ENCODE measurements at regions not wholly inside any gene's neighbourhood (a gene's known extent, or its start where the extent isn't known, plus 50 kb on each side); places are given as distances from the start of the nearest gene placed in this dataset.
"Not testable (repeated sequence)": the region's sequence is repeated elsewhere in the genome, so short reads cannot be mapped to it uniquely, and the experiment has no call there.

DNA sequence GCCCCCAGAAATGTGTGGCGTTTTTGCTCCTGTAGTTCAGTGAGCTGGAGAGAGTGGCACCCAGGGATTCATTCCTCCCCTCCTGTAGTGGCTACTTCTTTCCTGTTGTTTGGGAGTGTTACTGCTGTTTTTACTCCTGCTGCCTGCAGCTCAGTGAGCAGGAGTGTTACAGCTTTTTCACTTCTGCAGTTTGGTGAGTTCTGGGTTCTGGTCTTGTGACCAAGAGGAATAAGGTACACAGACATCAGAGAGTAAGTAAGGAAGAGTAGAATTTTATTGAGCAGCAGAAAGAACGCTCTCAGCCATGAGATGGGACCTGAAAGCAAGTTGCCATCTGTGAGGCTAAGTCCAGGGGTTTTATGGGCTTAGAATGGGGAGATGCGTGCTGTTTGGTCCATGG, 966.3 kb upstream of the CITED2 start:
- in situ Hi-C loops (cut with HindIII; ENCODE audit: low pct_unique_long_range_greater_than_20kb, low sequenced_read_pairs) = no loop called here
- no peak for TF ChIP-seq JUND (IDR thresholded peaks at IDR 0.05; ENCODE audit: low read depth)
- DNase-seq (ENCODE audit: low read depth in 1 of 2, low spot score in 1 of 2) = no peak

DNA sequence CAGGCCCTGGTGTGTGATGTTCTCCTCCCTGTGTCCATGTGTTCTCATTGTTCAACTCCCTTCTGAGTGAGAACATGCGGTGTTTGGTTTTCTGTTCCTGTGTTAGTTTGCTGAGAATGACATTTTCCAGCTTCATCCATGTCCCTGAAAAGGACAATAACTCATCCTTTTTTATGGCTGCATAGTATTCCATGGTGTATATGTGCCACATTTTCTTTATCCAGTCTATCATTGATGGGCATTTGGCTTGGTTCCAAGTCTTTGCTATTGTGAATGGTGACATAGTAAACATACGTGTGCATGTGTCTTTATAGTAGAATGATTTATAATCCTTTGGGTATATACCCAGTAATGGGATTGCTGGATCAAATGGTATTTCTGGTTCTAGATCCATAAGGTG, 964.6 kb upstream of the CITED2 start:
- DNase-seq (ENCODE audit: low read depth in 1 of 2, low spot score in 1 of 2); in situ Hi-C loops (cut with HindIII; ENCODE audit: low pct_unique_long_range_greater_than_20kb, low sequenced_read_pairs): not testable (repeated sequence)

DNA sequence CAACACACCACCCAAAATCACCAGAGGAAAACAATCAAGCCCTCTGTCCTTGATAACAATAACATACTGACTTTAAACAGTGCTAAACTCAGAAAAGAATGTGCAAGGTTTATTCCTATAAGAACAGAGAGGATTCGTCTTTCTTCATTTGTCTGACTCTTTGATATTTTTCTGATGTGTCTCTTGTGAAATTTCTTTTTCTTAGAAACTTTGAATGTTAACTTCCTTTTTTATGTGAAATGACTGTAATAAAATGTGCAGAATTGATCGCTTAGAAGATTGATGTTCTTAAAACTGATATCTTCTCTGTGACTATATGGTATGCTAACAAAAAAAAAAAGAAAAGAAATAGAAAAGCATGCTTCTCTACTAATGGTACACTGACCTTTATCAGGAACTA, 947.4 kb upstream of the CITED2 start:
- DNase-seq (ENCODE audit: low read depth in 1 of 2, low spot score in 1 of 2) = no peak
- in situ Hi-C loops (cut with HindIII; ENCODE audit: low pct_unique_long_range_greater_than_20kb, low sequenced_read_pairs) = no loop called here
- no peak for TF ChIP-seq JUND (IDR thresholded peaks at IDR 0.05; ENCODE audit: low read depth)

DNA sequence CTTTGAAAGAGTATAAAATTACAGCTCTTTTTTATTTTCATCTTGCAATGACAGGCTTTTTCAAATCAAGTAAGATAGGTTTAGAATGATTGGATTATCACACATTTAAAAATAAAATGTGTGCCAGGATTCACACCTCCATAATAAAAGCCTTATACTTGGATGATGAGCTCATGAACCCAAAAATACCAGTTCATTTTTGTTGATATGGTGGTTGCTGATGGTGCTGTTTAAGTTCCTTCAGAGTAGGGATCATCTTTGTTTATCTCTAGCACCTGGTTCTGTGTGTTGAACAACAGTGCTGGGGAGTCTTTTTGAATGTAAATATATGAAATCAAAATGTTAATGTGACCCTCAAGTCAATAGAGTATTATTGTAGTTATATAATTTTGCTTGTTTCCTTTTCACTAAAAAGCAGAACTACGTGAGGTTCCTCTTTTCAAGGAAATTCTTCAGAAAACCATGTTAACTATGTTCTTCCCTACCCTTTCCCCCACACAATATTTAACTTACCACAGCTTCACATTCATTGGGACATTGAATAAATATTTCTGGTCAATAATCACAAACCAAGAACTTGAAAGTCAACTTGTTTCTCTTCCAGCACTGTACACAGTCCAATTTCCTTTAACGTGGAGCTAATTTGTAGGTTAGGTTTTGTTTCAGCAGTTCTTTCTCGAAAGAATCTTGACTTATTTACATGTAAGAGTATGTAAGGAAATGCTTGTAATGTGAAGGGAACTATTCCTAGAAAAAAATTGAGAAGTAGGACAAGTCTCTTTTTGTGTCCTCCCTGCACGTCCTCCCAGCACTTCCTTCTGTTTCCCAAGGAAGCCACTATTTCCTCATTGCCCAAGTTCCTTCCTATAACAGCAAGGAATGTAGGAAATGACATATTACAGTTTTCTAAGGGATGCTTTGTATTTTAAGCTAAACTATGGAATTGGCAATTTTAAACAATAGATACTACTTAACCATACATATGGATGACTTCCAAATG, 945.9 kb upstream of the CITED2 start:
- in situ Hi-C loops (cut with HindIII; ENCODE audit: low pct_unique_long_range_greater_than_20kb, low sequenced_read_pairs) = no loop called here
- peak in 1 of 2 experiments; percentile 37 for DNase-seq (ENCODE audit: low read depth in 1 of 2, low spot score in 1 of 2)
- TF ChIP-seq JUND (IDR thresholded peaks at IDR 0.05; ENCODE audit: low read depth) = no peak

DNA sequence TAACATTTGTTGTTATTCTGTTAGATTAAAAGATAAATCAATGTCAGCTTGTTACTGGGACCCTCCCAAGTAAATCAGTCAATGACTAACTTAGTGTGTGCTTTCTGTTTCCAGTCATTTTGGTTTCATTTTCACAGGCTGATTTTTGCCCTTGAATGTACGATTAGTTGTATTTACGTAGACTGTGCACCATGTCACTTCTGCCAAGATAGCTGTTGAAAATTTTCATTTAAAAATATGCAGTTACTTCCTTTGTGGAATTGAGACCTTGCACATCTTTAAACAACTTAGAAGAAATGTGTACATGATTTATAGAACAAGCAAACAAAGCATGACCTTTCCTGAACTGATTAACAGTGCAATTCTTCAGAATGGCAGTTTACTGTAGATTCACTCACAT, 944.8 kb upstream of the CITED2 start:
- no peak for DNase-seq (ENCODE audit: low read depth in 1 of 2, low spot score in 1 of 2)
- no peak for TF ChIP-seq JUND (IDR thresholded peaks at IDR 0.05; ENCODE audit: low read depth)
- in situ Hi-C loops (cut with HindIII; ENCODE audit: low pct_unique_long_range_greater_than_20kb, low sequenced_read_pairs) = no loop called here

DNA sequence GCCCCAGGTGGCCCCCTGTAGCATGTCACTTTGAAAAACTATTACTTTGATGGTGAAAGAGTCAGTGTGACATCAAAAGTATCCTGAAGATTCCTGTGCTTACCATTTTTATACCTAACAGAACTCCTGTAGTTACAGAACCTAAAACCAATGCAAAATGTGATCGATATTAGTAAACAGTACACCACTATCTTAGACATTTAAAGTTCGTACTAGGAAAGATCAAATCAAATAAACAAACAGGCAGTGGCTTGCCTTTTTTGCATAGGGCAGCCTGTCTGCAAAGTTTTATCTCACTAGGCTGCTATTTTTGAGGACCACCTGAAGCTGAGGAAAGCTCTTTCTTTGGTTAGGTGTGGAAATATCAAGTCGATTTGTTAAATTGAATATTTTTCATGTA, 944.0 kb upstream of the CITED2 start:
- in situ Hi-C loops (cut with HindIII; ENCODE audit: low pct_unique_long_range_greater_than_20kb, low sequenced_read_pairs) = no loop called here
- no peak for DNase-seq (ENCODE audit: low read depth in 1 of 2, low spot score in 1 of 2)
- no peak for TF ChIP-seq JUND (IDR thresholded peaks at IDR 0.05; ENCODE audit: low read depth)

DNA sequence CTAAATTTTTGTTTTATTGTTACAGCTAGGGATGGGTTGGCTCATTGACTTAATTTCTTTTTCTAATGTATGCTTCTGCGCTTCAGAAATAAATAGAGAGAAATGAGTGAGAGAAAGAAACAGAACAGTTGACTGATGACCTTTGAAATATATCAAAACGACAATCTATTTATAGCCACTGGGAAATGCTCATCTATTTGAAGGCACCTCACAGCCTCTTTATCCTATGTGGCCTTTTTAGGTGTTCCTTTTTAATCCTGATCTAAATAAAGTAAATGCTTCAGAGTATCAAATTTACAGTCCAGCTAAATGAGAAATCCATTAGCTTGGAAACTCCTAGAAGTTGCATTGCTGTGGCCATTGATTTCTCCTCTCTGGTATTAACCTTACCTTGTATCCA, 943.5 kb upstream of the CITED2 start:
- no peak for DNase-seq (ENCODE audit: low read depth in 1 of 2, low spot score in 1 of 2)
- no peak for TF ChIP-seq JUND (IDR thresholded peaks at IDR 0.05; ENCODE audit: low read depth)
- in situ Hi-C loops (cut with HindIII; ENCODE audit: low pct_unique_long_range_greater_than_20kb, low sequenced_read_pairs) = no loop called here

DNA sequence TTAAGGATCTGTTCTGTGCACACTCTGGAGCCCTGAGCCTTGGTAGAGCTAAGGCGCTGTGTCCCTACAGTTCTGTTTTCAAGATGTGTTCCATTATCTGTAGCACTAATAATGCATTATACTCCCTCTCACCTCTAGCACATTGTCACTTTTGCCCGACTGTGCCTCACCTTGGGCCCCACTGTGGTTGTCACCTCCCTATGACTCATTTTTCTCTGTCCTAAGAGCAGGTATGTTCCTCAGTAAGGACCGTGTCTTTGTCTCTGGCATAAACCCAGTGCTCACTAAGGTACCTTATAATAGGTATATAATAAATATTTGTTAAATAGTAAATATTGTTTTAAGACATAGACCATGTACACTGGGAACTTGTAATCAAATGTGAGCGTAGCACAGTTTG, 942.5 kb upstream of the CITED2 start:
- TF ChIP-seq JUND (IDR thresholded peaks at IDR 0.05; ENCODE audit: low read depth) = no peak
- DNase-seq (ENCODE audit: low read depth in 1 of 2, low spot score in 1 of 2) = no peak
- in situ Hi-C loops (cut with HindIII; ENCODE audit: low pct_unique_long_range_greater_than_20kb, low sequenced_read_pairs) = no loop called here

DNA sequence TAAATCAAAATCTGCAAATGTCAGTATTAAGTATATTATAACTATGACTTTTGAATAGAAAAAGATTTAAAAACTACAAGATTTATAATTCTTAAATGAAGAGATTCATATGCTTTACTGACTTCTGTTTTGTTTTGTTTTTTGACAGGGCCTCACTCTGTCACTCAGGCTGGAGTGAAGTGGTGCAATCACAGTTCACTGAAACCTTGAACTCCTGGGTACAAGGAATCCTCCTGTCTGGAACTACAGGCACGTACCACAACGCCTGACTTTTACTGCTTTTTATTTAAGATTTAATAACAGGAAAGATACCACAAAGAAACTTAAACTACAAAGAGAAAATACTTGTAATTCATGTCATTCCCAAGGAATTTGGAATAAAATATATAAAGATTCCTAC, 940.2 kb upstream of the CITED2 start:
- in situ Hi-C loops (cut with HindIII; ENCODE audit: low pct_unique_long_range_greater_than_20kb, low sequenced_read_pairs) = no loop called here
- no peak for TF ChIP-seq JUND (IDR thresholded peaks at IDR 0.05; ENCODE audit: low read depth)
- DNase-seq (ENCODE audit: low read depth in 1 of 2, low spot score in 1 of 2) = no peak

DNA sequence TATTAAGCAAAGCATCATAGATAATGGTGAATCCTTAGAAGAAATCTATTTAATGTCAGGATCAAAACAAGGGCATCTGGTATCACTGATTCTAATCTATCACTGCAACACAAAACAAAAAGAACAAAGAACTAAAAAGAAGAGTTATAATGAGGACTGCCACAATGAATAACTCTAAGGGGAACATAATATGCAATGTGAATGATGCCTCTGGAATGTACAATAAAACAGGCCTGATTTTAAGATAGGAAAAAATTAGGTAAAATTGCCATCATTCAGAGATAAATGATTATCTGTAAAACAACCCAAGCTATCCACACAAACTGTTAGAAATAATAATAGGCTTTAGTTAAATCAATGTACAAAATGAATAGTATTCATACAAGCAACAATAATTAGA, 936.7 kb upstream of the CITED2 start:
- DNase-seq (ENCODE audit: low read depth in 1 of 2, low spot score in 1 of 2) = no peak
- TF ChIP-seq JUND (IDR thresholded peaks at IDR 0.05; ENCODE audit: low read depth) = no peak
- in situ Hi-C loops (cut with HindIII; ENCODE audit: low pct_unique_long_range_greater_than_20kb, low sequenced_read_pairs) = no loop called here

DNA sequence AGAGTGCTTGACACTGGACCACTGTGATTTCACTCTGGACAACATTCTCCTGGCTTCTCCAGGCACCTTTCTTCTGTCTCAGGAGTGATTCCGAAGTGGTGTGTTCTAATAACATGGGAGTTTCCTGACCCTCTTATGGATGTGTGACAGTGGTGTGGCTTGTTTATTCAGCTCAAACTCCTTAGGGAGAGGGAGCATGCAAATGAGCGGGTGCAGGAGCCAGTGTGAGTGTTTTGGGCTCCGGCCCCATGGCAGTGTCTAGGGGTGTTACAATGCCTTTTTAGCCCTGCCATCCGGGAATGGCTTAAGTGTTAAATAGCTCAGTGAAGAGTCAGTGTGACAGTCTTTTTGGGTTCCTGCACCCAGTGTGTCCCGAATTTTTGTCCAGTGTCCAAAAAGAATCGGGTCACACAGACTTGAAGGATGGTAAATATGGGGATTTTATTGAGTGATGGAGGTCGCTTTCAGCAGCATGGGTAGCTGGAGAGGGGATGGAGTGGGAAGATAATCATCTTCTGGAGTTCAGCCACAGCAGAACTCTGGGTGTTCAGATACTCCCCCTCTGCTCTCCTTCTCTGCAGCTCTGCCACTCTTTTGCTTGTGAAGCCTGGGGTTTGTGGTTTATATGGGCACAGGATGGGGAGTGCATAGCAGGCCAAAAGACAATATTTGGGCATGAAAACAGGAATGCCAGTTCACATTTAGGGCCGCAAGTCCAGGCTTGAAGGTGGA, 928.9 kb upstream of the CITED2 start:
- TF ChIP-seq JUND (IDR thresholded peaks at IDR 0.05; ENCODE audit: low read depth) = no peak
- peak in 1 of 2 experiments; percentile 34 for DNase-seq (ENCODE audit: low read depth in 1 of 2, low spot score in 1 of 2)
- in situ Hi-C loops (cut with HindIII; ENCODE audit: low pct_unique_long_range_greater_than_20kb, low sequenced_read_pairs) = no loop called here

DNA sequence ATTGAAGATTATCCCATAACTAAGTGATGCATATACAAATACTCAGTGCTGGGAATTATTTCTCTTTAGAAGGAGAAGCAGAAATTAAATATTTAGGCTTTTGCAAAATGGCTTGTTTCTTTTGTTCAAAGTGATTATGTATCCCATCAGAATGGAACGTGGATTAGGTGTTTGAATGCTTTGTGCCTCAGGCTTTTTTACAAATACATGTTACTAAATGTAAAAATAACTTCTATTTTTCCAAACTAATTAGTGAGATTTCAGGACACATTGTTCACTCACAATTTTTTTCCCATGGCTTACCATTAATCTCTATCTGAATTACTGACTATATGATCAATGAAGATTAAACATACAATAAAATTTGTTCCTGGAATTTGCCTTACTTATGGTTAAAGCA, 925.9 kb upstream of the CITED2 start:
- no peak for TF ChIP-seq JUND (IDR thresholded peaks at IDR 0.05; ENCODE audit: low read depth)
- in situ Hi-C loops (cut with HindIII; ENCODE audit: low pct_unique_long_range_greater_than_20kb, low sequenced_read_pairs) = no loop called here
- no peak for DNase-seq (ENCODE audit: low read depth in 1 of 2, low spot score in 1 of 2)

DNA sequence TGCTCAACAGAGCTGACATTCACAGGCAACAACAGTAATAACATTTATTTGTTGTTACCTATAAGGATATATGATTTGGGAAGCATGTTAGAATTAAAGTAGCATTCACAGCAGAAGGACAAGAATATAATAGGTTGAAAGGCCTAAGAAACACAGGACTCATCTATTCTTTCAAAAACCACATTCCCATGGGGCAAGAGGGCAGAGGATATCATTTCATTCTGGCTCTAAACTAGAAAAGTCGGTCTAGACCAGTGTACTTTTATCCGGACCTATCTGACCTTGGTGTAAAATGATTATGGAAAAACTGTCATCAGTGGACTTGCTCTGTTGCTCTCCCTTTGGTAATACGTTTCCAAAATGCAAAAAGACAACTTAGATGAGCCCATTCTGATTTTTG, 914.7 kb upstream of the CITED2 start:
- DNase-seq (ENCODE audit: low read depth in 1 of 2, low spot score in 1 of 2) = no peak
- in situ Hi-C loops (cut with HindIII; ENCODE audit: low pct_unique_long_range_greater_than_20kb, low sequenced_read_pairs) = no loop called here
- TF ChIP-seq JUND (IDR thresholded peaks at IDR 0.05; ENCODE audit: low read depth) = no peak

Data from T47D (cell line).